OCI-LY7 (cell line): ENCODE measurements at regions not wholly inside any gene's neighbourhood (a gene's known extent, or its start where the extent isn't known, plus 50 kb on each side); places are given as distances from the start of the nearest gene placed in this dataset.

ENCODE experiments used
- BruUV-seq: library from RNA; stranded (reverse); fragments of 400-500 nt; replicated peaks from 2 replicates; lab custom pipeline; 2021; lab: Mats Ljungman, UMichigan
- CTCF ChIA-PET: fragments of 300-600 bp; sonication (Branson Sonifier 250); formaldehyde crosslinking; loops from one replicate; lab custom pipeline; 2022; ENCODE audit warnings: antibody characterized with exemption; ENCODE audit not compliant: unreplicated experiment; lab: Charles Lee
- POLR2A ChIA-PET: fragments of 300-600 bp; sonication (Branson Sonifier 250); formaldehyde crosslinking; loops from one replicate; lab custom pipeline; 2022; ENCODE audit warnings: antibody characterized with exemption; lab: Charles Lee
- DNase-seq: peaks from one replicate; pipeline ENCODE4 v3.0.0-alpha.2; 2015; ENCODE audit warnings: low spot score
- H2AFZ ChIP-seq: fragments of 200-600 bp; sonication (generic), shearing (Covaris generic); 2 replicates; pipeline ENCODE4 v1.6.1; 2014; ENCODE audit warnings: mild to moderate bottlenecking, antibody characterized with exemption, low read length, moderate library complexity
- H3K27ac ChIP-seq: fragments of 200-600 bp; sonication (generic); 2 replicates; pipeline ENCODE4 v1.5.1; 2014; ENCODE audit warnings: mixed run types, low read depth, mild to moderate bottlenecking, moderate library complexity, low read length, inconsistent platforms; ENCODE audit not compliant: poor library complexity, severe bottlenecking
- H3K36me3 ChIP-seq: fragments of 200-600 bp; sonication (generic); 2 replicates; pipeline ENCODE4 v1.6.1; 2014; ENCODE audit warnings: mild to moderate bottlenecking, antibody characterized with exemption, low read length, moderate library complexity, mixed read lengths; ENCODE audit not compliant: insufficient read depth
- H3K4me1 ChIP-seq: fragments of 200-600 bp; sonication (generic); 2 replicates; pipeline ENCODE4 v1.5.1; 2014; ENCODE audit warnings: mild to moderate bottlenecking, low read length; ENCODE audit not compliant: insufficient read depth, poor library complexity, severe bottlenecking
- H3K4me2 ChIP-seq: fragments of 200-600 bp; sonication (generic); 2 replicates; pipeline ENCODE4 v1.6.1; 2014; ENCODE audit warnings: mild to moderate bottlenecking, low read length
- H3K4me3 ChIP-seq: fragments of 200-600 bp; sonication (generic); 2 replicates; pipeline ENCODE4 v1.5.1; 2014; ENCODE audit warnings: mild to moderate bottlenecking, low read depth, low read length; ENCODE audit not compliant: poor library complexity, severe bottlenecking
- H3K79me2 ChIP-seq: fragments of 200-600 bp; sonication (generic); 2 replicates; pipeline ENCODE4 v1.6.1; 2016; ENCODE audit warnings: low read depth, mild to moderate bottlenecking, low read length, moderate library complexity, mixed read lengths; ENCODE audit not compliant: insufficient read depth
- H3K9me2 ChIP-seq: fragments of 200-600 bp; sonication (generic); 2 replicates; pipeline ENCODE4 v1.6.1; 2016; ENCODE audit warnings: mild to moderate bottlenecking, low read length, mixed read lengths; ENCODE audit not compliant: insufficient read depth
- H3K9me3 ChIP-seq: fragments of 200-600 bp; sonication (generic); 2 replicates; pipeline ENCODE4 v1.6.1; 2014; ENCODE audit warnings: mild to moderate bottlenecking, mixed run types, low read length, mixed read lengths
- H4K20me1 ChIP-seq: fragments of 200-600 bp; sonication (generic); 2 replicates; pipeline ENCODE4 v1.6.1; 2014; ENCODE audit warnings: mild to moderate bottlenecking, antibody characterized with exemption, low read length, moderate library complexity, mixed read lengths; ENCODE audit not compliant: insufficient read depth
- EZH2phosphoT487 ChIP-seq: fragments of 200-600 bp; sonication (generic); IDR thresholded peaks from 2 replicates; pipeline ENCODE4 v1.6.1; 2018; ENCODE audit warnings: low read depth, borderline replicate concordance, mild to moderate bottlenecking, mixed run types, antibody characterized with exemption, low read length, moderate library complexity, mixed read lengths
- intact Hi-C: fragments of 100-400 bp; cut with micrococcal nuclease; formaldehyde crosslinking; loops from one replicate; pipeline ENCODE4 v1.10.0; 2022; ENCODE audit not compliant: unreplicated experiment
- TF ChIP-seq, protein P1 (sequence below): fragments of 200-600 bp; sonication (generic); conservative IDR thresholded peaks from 2 replicates; pipeline ENCODE4 v1.5.1; 2014; ENCODE audit warnings: mild to moderate bottlenecking, antibody characterized with exemption, low read length, moderate library complexity, mixed read lengths

DNA sequence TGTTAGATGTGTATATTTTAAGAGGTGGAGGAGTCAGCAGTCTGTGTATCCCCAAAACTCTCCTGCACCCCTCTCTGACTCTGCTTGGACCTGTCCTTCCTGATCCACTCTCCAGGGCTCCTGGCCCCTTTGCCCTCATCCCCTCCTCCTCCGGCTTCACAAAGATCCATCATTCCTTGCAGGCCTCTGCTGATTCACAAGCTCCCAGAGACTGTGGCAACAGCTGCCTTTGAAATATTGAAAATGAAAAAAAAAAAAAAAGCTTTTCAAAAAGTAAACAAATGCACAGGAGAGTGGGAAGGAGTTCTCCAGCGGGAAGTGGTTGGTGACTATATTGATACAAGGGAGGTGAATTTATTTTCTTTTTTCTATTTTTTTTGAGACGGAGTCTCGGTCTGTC lies 330.2 kb upstream of the SULF2 start:
- Histone ChIP-seq H4K20me1 (no peaks in the 10 kb centered on the region), H2AFZ (no peak overlapping the region), H3K27ac (no peak overlapping the region), H3K36me3 (no peaks in the 10 kb centered on the region), H3K4me2 (no peak overlapping the region), H3K9me3 (no peaks in the 10 kb centered on the region), H3K4me1 (no peaks in the 10 kb centered on the region), H3K9me2 (no peaks in the 10 kb centered on the region), H3K79me2 (no peaks in the 10 kb centered on the region), H3K4me3 (no peak overlapping the region)
- POLR2A ChIA-PET: interaction anchor here (0.6 kb wide), 1 partner anchor 95 kb away, joined by 4 read pairs; no protein-coding TSS in a partner anchor
- TF ChIP-seq EZH2phosphoT487: no peak
- TF ChIP-seq, protein P1, sequence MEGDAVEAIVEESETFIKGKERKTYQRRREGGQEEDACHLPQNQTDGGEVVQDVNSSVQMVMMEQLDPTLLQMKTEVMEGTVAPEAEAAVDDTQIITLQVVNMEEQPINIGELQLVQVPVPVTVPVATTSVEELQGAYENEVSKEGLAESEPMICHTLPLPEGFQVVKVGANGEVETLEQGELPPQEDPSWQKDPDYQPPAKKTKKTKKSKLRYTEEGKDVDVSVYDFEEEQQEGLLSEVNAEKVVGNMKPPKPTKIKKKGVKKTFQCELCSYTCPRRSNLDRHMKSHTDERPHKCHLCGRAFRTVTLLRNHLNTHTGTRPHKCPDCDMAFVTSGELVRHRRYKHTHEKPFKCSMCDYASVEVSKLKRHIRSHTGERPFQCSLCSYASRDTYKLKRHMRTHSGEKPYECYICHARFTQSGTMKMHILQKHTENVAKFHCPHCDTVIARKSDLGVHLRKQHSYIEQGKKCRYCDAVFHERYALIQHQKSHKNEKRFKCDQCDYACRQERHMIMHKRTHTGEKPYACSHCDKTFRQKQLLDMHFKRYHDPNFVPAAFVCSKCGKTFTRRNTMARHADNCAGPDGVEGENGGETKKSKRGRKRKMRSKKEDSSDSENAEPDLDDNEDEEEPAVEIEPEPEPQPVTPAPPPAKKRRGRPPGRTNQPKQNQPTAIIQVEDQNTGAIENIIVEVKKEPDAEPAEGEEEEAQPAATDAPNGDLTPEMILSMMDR: no peak
- intact Hi-C loops: no loop called here
- DNase-seq: no peak
- no TSS peak for BruUV-seq
- CTCF ChIA-PET: interaction anchor here (0.6 kb wide), 2 partner anchors 61 to 783 kb away, joined by 3 read pairs; no protein-coding TSS in a partner anchor

DNA sequence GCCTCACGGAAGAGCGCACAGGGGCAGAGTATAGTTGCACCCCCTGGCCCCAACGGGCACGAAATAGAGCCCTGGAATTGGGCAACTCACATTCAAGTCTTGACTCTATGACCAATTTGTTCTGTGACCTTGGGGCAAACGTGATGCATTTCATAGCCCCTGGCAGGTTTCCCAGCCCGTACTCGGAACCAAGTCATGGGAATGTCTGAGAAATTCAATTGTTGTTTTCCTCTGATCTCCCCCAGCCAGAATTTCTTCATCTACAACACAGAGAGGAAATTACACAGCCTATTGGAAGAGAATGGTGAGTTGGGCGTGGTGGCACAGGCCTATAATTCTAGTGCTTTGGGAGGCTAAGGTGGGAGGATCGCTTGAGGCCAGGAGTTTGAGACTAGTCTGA lies 322.3 kb upstream of the SULF2 start:
- Histone ChIP-seq H4K20me1 (no peaks in the 10 kb centered on the region), H3K9me3 (no peaks in the 10 kb centered on the region), H3K4me3 (no peak overlapping the region), H3K4me2 (no peak overlapping the region), H3K36me3 (no peaks in the 10 kb centered on the region), H2AFZ (no peak overlapping the region), H3K9me2 (no peaks in the 10 kb centered on the region), H3K79me2 (no peaks in the 10 kb centered on the region), H3K27ac (no peak overlapping the region), H3K4me1 (no peaks in the 10 kb centered on the region)
- no TSS peak for BruUV-seq
- DNase-seq: no peak
- TF ChIP-seq EZH2phosphoT487: no peak
- TF ChIP-seq, protein P1: no peak
- POLR2A ChIA-PET: no interaction called here
- CTCF ChIA-PET: no interaction called here
- intact Hi-C loops: no loop called here

DNA sequence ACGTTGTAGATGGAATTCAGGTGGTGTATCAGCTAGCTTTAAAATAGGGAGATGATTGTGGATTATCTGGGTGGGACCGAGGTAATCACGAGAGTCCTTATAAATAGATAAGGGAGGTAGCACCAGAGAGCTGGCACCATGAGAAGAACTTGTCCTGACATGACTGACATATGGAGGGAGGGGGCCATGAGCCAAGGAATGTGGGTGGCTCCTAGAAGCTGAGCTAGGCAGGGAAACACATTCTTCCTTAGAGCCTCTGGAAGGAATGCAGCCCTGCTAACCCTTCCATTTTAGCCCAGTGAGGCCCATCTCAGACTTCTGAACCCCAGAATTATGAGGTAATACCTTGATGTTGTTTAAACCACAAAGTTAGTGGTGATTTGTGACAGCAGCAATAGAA lies 321.1 kb upstream of the SULF2 start:
- intact Hi-C loops: no loop called here
- no peak for DNase-seq
- no peak overlapping the region for H3K4me3 ChIP-seq
- TF ChIP-seq, protein P1: no peak
- TF ChIP-seq EZH2phosphoT487: no peak
- H3K27ac ChIP-seq: no peak overlapping the region
- ChIA-PET CTCF (no interaction called here), POLR2A (no interaction called here)
- no peak overlapping the region for H2AFZ ChIP-seq
- H3K36me3 ChIP-seq: no peaks in the 10 kb centered on the region
- no peaks in the 10 kb centered on the region for H3K9me2 ChIP-seq
- no peaks in the 10 kb centered on the region for H4K20me1 ChIP-seq
- no peaks in the 10 kb centered on the region for H3K4me1 ChIP-seq
- H3K4me2 ChIP-seq: no peak overlapping the region
- no peaks in the 10 kb centered on the region for H3K79me2 ChIP-seq
- H3K9me3 ChIP-seq: no peaks in the 10 kb centered on the region
- no TSS peak for BruUV-seq
